Peyer's patch (tissue), 4 donors: ENCODE measurements at regions not wholly inside any gene's neighbourhood (a gene's known extent, or its start where the extent isn't known, plus 50 kb on each side); places are given as distances from the start of the nearest gene placed in this dataset.

Experiments used
- POLR2A ChIP-seq, 2 donors: fragments of 450-650 bp; IDR thresholded peaks; one replicate each; pipeline ENCODE4 v1.5.1; 2017; ENCODE audit warnings: antibody characterized with exemption in 2 of 2, mild to moderate bottlenecking in 2 of 2, moderate library complexity in 2 of 2
- TF ChIP-seq, protein P1 (sequence below), 6 experiments: fragments of 450-650 bp in 4 of 6; fragments of 200-600 bp in 2 of 6; sonication (generic) in 1 of 6; IDR thresholded peaks; one replicate each; pipeline ENCODE4 v1.5.1; 2017 to 2019; ENCODE audit warnings: antibody characterized with exemption in 6 of 6, mild to moderate bottlenecking in 3 of 6, moderate library complexity in 1 of 6

DNA sequence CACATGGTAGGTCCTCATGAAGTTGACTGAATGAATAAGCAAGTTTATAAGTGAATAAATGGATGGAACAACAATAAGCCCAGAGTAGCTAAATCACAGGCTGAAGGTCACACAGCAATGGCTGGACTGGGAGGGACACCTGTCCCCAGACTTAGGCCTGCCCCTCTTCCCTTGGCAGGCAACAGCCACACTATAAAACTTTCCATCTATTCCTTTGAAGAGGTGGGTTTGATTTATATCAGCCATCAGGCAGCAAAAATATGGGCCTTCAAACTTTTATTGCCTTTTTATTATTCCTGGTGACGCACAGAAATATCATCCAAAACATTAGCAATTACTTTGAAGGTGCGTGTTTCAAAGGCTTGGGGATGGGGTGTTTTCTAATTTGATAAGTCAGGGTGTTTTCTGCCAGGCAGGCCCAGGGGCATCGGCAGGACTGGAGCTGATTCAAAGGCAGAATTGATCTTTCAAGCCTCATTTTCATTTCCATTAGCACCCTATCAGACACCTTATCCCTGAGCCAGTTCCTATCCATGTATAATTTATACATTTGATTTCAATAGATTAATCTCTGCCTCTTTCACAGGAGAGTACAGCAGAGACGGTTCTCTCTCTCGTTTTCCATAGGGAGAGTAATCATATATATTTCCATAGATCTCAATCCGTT is 67.2 kb upstream of the LYRM9 start:
- TF ChIP-seq POLR2A (IDR thresholded peaks at IDR 0.05), result no peak
- TF ChIP-seq, protein P1, sequence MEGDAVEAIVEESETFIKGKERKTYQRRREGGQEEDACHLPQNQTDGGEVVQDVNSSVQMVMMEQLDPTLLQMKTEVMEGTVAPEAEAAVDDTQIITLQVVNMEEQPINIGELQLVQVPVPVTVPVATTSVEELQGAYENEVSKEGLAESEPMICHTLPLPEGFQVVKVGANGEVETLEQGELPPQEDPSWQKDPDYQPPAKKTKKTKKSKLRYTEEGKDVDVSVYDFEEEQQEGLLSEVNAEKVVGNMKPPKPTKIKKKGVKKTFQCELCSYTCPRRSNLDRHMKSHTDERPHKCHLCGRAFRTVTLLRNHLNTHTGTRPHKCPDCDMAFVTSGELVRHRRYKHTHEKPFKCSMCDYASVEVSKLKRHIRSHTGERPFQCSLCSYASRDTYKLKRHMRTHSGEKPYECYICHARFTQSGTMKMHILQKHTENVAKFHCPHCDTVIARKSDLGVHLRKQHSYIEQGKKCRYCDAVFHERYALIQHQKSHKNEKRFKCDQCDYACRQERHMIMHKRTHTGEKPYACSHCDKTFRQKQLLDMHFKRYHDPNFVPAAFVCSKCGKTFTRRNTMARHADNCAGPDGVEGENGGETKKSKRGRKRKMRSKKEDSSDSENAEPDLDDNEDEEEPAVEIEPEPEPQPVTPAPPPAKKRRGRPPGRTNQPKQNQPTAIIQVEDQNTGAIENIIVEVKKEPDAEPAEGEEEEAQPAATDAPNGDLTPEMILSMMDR (IDR thresholded peaks at IDR 0.05), result no peak
